Subcutaneous abdominal adipose tissue (tissue), 5 donors: ENCODE measurements at regions not wholly inside any gene's neighbourhood (a gene's known extent, or its start where the extent isn't known, plus 50 kb on each side); places are given as distances from the start of the nearest gene placed in this dataset.
A peak's percentile ranks its signal among the peaks of the same experiment; 100 is the strongest.
"Not testable (repeated sequence)": the region's sequence is repeated elsewhere in the genome, so short reads cannot be mapped to it uniquely, and the experiment has no call there.

Experiments
- H3K27ac ChIP-seq: one replicate; pipeline ENCODE4 v1.7.0; 2013; ENCODE audit warnings: low read depth, mild to moderate bottlenecking, inconsistent platforms, low read length, moderate library complexity
- H3K27me3 ChIP-seq, 5 donors: one replicate each; pipeline ENCODE4 v1.7.0; 2013; ENCODE audit warnings: low read length in 5 of 5, inconsistent platforms in 1 of 5; ENCODE audit not compliant: control insufficient read depth in 5 of 5, insufficient read depth in 4 of 5
- H3K36me3 ChIP-seq, 5 donors: one replicate each; pipeline ENCODE4 v1.7.0; 2013; ENCODE audit warnings: low read length in 5 of 5; ENCODE audit not compliant: control insufficient read depth in 5 of 5, insufficient read depth in 5 of 5
- H3K4me1 ChIP-seq, 5 donors: one replicate each; pipeline ENCODE4 v1.7.0; 2013; ENCODE audit warnings: low read length in 5 of 5, mild to moderate bottlenecking in 3 of 5, moderate library complexity in 1 of 5; ENCODE audit not compliant: control insufficient read depth in 5 of 5, insufficient read depth in 5 of 5
- H3K4me3 ChIP-seq, 5 donors: one replicate each; pipeline ENCODE4 v1.7.0; 2013; ENCODE audit warnings: low read length in 5 of 5, low read depth in 1 of 5
- H3K9ac ChIP-seq, 5 donors: one replicate each; pipeline ENCODE4 v1.7.0; 2013; ENCODE audit warnings: low read length in 5 of 5, mild to moderate bottlenecking in 4 of 5, moderate library complexity in 3 of 5
- H3K9me3 ChIP-seq, 5 donors: one replicate each; pipeline ENCODE4 v1.7.0; 2013; ENCODE audit warnings: low read length in 5 of 5; ENCODE audit not compliant: control insufficient read depth in 5 of 5
- donor health status: healthy.
- donor health status: healthy.
- donor health status: healthy.
- donor health status: healthy.
- donor health status: healthy.

GRCh38 chr20:6282642-6283041 is 159.8 kb upstream of the FERMT1 start:
- Histone ChIP-seq H3K9ac (no peak overlapping the region), H3K27ac (no peak overlapping the region), H3K4me3 (no peak overlapping the region), H3K9me3 (peaks cover 0 to 25% (median 21%) of the 10 kb centered on the region in 5 donors), H3K36me3 (no peaks in the 10 kb centered on the region), H3K4me1 (no peaks in the 10 kb centered on the region), H3K27me3 (no peaks in the 10 kb centered on the region)

DNA sequence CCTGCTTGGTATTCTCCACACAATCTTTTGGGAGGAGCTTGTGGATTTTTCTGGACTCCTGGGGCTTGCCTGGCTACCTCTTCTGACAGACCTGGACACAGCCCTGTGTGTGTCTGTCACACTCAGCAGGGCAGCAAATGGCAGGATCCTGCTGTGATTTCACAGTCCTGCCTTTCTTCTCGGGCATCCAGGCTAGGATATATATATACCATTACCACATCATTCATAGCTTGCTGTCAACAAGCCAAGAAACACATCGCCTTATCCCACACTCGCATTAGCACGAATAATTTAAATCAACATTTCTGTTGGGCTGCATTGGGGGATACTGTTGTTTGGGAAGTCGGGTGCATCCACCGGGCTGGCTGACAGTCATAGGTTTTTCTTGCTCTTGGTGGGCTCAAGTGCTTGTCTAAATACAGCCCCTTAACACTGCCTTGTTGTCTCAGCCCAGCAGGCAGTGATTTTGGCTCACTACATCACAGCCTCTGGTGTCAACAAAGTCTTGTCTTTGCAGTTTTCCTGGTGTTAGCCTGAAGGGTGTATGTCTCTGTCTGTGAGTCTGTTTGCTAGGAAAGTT is 154.9 kb upstream of the FERMT1 start:
- Histone ChIP-seq H3K27ac (no peak overlapping the region), H3K4me1 (no peaks in the 10 kb centered on the region), H3K9ac (no peak overlapping the region), H3K27me3 (no peaks in the 10 kb centered on the region), H3K9me3 (peaks cover 0 to 13% (median 2%) of the 10 kb centered on the region in 5 donors), H3K4me3 (no peak overlapping the region), H3K36me3 (no peaks in the 10 kb centered on the region)

DNA sequence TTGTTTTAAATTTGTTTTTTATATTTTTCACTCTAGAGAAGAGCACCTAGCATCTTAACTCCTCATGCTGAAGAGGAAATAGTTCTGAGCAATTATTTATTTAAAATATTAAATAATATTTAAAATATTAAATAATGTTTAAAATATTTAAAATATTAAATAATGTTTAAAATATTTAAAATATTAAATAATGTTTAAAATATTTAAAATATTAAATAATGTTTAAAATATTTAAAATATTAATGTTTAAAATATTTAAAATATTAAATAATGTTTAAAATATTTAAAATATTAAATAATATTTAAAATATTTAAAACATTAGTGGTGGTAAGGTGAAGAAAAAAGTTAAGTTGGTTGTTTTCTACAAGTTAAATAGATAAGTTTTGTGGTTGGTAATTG is 147.6 kb upstream of the FERMT1 start:
- H3K27me3 ChIP-seq, H3K4me3 ChIP-seq, H3K27ac ChIP-seq, H3K36me3 ChIP-seq, H3K9ac ChIP-seq, H3K4me1 ChIP-seq, H3K9me3 ChIP-seq: not testable (repeated sequence)

DNA sequence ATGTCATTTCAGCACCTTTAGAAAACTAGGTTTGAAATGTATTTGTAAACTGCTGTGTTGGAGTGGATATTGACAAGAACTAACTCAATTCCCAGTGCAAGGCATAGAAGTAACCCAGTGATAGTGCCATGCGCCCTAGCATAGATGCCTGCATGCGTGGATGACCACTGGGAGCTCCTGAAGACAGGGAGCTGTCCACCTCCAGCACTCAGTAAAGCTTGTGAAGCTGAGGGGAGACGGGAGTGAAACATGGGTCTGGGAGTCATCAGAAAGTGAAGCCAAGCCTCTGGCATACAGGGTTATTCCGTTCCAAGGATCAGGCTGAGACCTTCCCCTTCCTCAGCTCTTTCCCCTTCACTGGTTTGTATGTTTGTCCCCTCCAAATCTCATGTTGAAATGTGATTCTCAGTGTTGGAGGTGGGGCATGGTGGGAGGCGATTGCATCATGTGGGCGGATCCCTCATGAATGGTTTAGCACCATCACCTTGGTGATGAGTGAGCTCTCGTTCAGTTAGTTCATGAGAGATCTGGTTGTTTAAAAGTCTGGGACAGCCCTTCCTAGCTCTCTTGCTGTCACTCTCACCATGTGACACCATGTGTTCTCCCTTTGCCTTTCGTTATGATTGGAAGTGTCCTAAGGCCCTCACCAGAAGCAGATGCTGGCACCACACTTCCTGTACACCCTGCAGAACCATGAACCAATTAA is 146.5 kb upstream of the FERMT1 start:
- Histone ChIP-seq H3K4me1 (peaks cover 0 to 10% (median 3%) of the 10 kb centered on the region in 5 donors), H3K4me3 (no peak overlapping the region), H3K27me3 (peaks cover 0 to 5% (median 0%) of the 10 kb centered on the region in 5 donors), H3K9ac (no peak overlapping the region), H3K36me3 (no peaks in the 10 kb centered on the region), H3K9me3 (no peaks in the 10 kb centered on the region), H3K27ac (no peak overlapping the region)

- Histone ChIP-seq H3K27ac (no peak overlapping the region), H3K27me3 (peaks cover 0 to 5% (median 0%) of the 10 kb centered on the region in 5 donors), H3K9ac (peak overlapping the region in 1 of 5 donors; percentile 7), H3K9me3 (no peaks in the 10 kb centered on the region), H3K36me3 (no peaks in the 10 kb centered on the region), H3K4me1 (peaks cover 0 to 10% (median 3%) of the 10 kb centered on the region in 5 donors), H3K4me3 (peak overlapping the region in 2 of 5 donors; percentile 12 to 16)
Measured at GRCh38 chr20:6265204-6265904, 142.5 kb upstream of the FERMT1 start.

- no peak overlapping the region for H3K9ac ChIP-seq
- no peaks in the 10 kb centered on the region for H3K4me1 ChIP-seq
- no peaks in the 10 kb centered on the region for H3K27me3 ChIP-seq
- peaks cover 0 to 5% (median 0%) of the 10 kb centered on the region in 5 donors for H3K9me3 ChIP-seq
- H3K27ac ChIP-seq, result no peak overlapping the region
- H3K36me3 ChIP-seq, result no peaks in the 10 kb centered on the region
- H3K4me3 ChIP-seq, result no peak overlapping the region
Measured at GRCh38 chr20:6253396-6253795, 130.6 kb upstream of the FERMT1 start.

GRCh38 chr20:6245436-6245835 is 122.6 kb upstream of the FERMT1 start:
- Histone ChIP-seq H3K9ac (no peak overlapping the region), H3K4me3 (no peak overlapping the region), H3K27me3 (no peaks in the 10 kb centered on the region), H3K36me3 (no peaks in the 10 kb centered on the region), H3K9me3 (peaks cover 0 to 5% (median 0%) of the 10 kb centered on the region in 5 donors), H3K4me1 (no peaks in the 10 kb centered on the region), H3K27ac (no peak overlapping the region)

DNA sequence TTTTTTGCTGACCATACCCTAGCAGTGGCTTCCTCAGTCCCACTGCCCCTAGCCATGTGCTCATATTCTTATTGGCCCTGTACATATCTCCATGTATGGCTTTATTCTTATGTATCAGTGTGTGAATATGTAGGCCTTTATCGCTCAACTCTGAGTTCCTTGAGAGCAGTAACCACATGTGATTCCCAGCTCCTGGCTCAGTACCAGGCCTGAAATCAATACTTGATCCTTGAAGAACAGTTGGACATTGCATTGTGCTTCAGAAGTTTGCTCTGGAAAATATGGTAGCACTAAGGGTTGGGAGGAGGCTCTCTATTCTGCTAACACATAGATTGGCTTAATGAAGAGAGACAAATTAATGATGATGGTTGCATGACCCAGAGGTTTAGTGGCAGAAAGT is 118.8 kb upstream of the FERMT1 start:
- no peak overlapping the region for H3K9ac ChIP-seq
- H3K27ac ChIP-seq, result no peak overlapping the region
- no peak overlapping the region for H3K4me3 ChIP-seq
- H3K27me3 ChIP-seq, result no peaks in the 10 kb centered on the region
- no peaks in the 10 kb centered on the region for H3K4me1 ChIP-seq
- no peaks in the 10 kb centered on the region for H3K9me3 ChIP-seq
- no peaks in the 10 kb centered on the region for H3K36me3 ChIP-seq

DNA sequence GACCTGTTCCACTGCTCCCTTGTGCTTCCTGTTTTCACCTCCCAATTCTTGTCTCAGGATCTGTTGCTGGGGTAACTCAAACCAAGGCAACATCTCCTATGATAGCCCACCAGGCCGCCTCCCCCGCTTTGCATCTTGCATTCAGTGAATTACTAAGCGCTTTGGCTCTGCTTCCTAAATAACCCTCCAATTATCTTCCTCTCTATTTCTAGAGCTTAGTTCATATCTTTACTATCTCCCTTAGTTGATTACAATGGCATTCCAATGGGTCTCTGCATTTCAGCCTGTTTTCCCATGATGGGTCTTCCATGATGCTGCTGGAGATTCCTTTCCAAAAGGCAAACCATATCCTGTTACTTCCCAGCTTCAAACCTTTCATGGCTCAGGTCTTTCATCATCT is 117.2 kb upstream of the FERMT1 start:
- Histone ChIP-seq H3K4me3 (no peak overlapping the region), H3K36me3 (no peaks in the 10 kb centered on the region), H3K27ac (no peak overlapping the region), H3K9ac (no peak overlapping the region), H3K9me3 (no peaks in the 10 kb centered on the region), H3K4me1 (no peaks in the 10 kb centered on the region), H3K27me3 (no peaks in the 10 kb centered on the region)

- no peak overlapping the region for H3K4me3 ChIP-seq
- no peak overlapping the region for H3K9ac ChIP-seq
- H3K36me3 ChIP-seq, result no peaks in the 10 kb centered on the region
- H3K27ac ChIP-seq, result no peak overlapping the region
- no peaks in the 10 kb centered on the region for H3K4me1 ChIP-seq
- no peaks in the 10 kb centered on the region for H3K9me3 ChIP-seq
- H3K27me3 ChIP-seq, result no peaks in the 10 kb centered on the region
Measured at GRCh38 chr20:6238421-6238820, 115.6 kb upstream of the FERMT1 start.
